ENCODE measurements at regions not wholly inside any gene's neighbourhood (a gene's known extent, or its start where the extent isn't known, plus 50 kb on each side); places are given as distances from the start of the nearest gene placed in this dataset.

DNA sequence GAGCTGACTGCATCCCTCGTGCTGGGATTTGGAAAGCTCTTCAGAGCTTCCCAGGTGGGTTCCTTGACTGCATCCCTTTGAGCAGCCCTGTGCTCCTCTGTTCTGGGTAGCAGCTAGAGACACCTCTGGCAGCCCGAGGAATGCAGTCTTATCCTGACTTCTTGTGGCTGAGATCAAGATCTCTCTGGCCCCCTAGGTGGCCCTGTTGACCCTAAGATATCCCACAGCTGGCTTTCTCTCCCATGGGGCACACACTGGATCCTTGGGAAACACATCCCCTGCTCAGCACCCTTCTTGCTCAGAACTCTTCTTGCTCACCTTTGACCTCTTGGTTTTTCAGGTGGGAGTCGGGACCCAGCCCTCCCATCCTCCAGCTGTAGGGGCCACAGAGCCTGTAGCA, 237.2 kb downstream of the TSN start:
- H3K9me3 Mint-ChIP-seq, result no peaks in the 10 kb centered on the region
- H3K27me3 Mint-ChIP-seq, result peaks cover 5% of the 10 kb centered on the region
- no peaks in the 10 kb centered on the region for H3K36me3 Mint-ChIP-seq (ENCODE audit: low read depth)
- no peak for DNase-seq
- H3K4me1 Mint-ChIP-seq (ENCODE audit: low read depth), result peaks cover 2% of the 10 kb centered on the region
- H3K27ac Mint-ChIP-seq, result no peak overlapping the region
- no peak overlapping the region for H3K4me3 Mint-ChIP-seq

DNA sequence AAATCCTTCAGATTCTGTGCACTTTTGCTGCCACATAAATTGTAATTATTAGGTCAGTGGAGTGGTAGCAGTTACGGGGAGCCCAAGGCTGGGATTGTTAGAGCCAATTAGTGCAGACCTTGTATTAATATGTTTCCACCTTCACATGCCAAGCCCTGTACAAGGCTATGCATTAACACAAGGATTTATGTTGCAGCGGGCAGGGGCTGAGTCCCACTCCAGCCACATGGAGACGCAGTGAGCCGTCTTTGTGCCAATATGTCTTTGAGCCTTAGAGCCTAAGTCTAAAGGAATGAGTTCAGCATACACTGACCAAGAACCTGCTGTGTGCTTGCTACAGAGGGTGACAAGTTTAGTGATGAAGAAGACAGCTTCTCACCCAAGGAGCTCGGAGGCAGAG, 238.2 kb downstream of the TSN start:
- H3K27ac Mint-ChIP-seq, result no peak overlapping the region
- no peak overlapping the region for H3K4me3 Mint-ChIP-seq
- H3K9me3 Mint-ChIP-seq, result no peaks in the 10 kb centered on the region
- H3K27me3 Mint-ChIP-seq, result peaks cover 5% of the 10 kb centered on the region
- H3K4me1 Mint-ChIP-seq (ENCODE audit: low read depth), result peaks cover 2% of the 10 kb centered on the region
- DNase-seq, result no peak
- no peaks in the 10 kb centered on the region for H3K36me3 Mint-ChIP-seq (ENCODE audit: low read depth)

DNA sequence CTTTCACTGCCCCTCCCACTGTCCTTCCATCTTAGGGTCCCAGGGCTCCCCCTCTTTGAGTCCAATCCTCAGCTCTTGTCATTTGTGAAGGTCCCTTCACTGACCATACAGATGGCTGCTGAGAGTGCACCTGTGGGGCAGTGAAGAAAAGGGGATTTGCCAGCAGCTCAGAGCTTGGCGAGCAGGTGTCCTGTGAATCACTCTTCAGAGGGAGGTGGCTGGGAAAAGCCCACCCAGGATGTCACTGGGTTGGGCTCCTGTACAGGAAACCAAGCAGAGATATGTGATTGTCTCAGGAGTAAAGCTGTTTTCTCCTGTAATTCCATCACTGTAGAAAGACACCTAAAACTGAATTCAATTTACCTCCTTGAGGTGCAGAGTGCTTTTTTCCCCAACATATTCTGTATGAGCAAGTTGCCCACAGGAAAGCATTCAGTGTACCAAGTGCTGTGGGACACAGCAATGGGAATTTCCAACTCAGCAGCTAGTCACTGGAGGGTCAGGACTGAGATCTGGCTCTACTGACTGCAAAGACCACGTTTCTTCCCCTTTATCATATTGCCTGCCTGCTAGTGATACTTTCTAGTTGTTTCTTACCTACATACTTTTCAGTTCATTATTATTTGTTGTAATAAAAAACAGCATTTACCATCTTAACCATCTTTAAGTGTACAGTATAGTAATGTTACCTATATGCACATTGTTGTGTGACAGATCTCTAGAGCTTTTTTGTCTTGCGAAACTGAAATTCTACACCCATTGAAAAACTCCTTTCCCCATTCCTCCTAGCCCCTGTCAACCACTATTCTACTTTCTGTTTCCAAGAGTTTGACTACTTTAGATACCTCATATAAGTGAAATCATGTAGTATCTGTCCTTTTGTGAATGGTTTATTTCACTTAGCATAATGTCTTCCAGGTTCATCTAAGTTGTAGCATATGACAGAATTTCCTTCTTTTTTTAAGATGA, 239.1 kb downstream of the TSN start:
- no peak overlapping the region for H3K27ac Mint-ChIP-seq
- DNase-seq, result no peak
- no peak overlapping the region for H3K4me3 Mint-ChIP-seq

DNA sequence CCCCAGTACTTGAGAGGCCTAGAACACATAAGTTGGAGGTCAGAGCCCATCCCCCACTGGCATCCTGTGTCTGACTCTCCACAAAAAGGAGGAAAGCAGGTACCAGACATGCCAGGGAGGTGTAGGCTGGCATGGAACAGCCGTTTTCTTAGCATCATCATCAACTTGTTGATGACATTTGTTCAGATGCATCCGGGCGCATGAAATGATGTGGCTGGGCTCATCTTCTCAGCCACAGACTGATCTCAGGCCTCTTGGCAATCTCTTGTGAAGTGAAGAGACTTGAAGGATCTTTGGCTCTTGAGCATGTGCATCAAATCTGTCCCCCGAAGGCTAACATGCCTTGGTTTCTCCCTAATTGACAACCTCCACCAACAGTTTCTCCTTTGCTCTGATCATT, 243.3 kb downstream of the TSN start:
- no peak overlapping the region for H3K4me3 Mint-ChIP-seq
- no peak overlapping the region for H3K27ac Mint-ChIP-seq
- peaks cover 5% of the 10 kb centered on the region for H3K27me3 Mint-ChIP-seq
- peaks cover 2% of the 10 kb centered on the region for H3K4me1 Mint-ChIP-seq (ENCODE audit: low read depth)
- DNase-seq, result no peak
- no peaks in the 10 kb centered on the region for H3K36me3 Mint-ChIP-seq (ENCODE audit: low read depth)
- H3K9me3 Mint-ChIP-seq, result no peaks in the 10 kb centered on the region

More for the DNA sequence above, 239.1 kb downstream of the TSN start:
- H3K36me3 Mint-ChIP-seq (ENCODE audit: low read depth), result no peaks in the 10 kb centered on the region
- peaks cover 5% of the 10 kb centered on the region for H3K27me3 Mint-ChIP-seq
- peaks cover 2% of the 10 kb centered on the region for H3K4me1 Mint-ChIP-seq (ENCODE audit: low read depth)
- H3K9me3 Mint-ChIP-seq, result no peaks in the 10 kb centered on the region

DNA sequence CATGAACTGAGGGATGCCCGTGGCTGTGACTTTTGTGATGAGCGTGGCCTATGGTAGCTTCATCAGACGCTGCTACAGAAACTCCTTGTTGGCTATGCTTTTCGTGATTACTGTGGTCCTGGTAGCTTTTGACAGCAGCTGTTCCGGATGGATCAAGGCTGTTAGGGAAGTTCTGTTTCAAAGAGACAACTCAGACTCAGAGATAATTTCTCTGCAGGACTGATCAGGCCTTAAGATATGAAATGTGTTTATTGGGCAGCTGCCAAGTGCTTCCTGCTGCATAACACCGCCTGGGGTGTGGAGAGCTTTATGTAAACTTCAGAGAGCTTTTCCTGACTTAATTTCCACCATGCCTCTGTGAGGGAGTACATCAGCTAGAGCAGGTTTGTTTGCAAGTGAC, 243.8 kb downstream of the TSN start:
- DNase-seq, result no peak
- H3K4me3 Mint-ChIP-seq, result no peak overlapping the region
- peaks cover 2% of the 10 kb centered on the region for H3K4me1 Mint-ChIP-seq (ENCODE audit: low read depth)

DNA sequence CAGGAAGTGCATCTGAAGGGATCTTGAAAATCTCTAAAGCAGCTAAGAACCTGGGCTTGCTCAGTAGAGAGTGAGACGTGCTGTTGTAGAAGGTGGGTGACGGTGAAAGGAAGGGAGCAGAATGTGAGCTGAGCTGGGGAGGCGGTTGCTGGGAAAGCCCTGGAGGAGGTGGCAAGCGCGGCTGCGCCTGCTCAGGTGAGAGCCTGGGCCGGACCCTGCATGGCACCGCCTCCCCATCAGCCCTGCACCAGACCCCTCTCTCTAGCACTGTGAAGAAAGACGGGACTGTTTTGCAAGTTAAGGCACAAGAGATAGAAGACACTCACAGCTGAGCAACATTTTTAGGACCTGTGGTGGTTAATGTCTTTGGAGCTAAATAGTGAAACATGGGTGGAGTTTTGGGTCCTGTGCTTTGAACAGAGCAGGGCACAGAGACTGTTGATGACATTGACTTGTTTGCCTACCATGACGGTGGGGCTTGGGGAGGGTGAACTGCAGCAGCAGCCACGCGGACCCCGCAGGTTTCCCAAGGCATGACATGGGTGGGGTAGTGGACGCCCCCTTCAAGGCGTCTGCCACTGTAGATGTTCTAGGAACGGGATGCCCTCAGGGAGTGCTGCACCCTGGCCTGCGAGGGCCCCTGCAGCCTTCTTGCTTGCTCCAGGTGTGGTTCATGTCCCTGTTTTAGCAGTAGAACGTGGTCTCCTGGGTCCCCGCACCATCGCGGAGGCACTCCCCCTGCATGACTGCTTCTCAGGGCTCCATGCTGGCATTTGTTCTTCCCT, 245.3 kb downstream of the TSN start:
- no peaks in the 10 kb centered on the region for H3K36me3 Mint-ChIP-seq (ENCODE audit: low read depth)
- no peaks in the 10 kb centered on the region for H3K4me1 Mint-ChIP-seq (ENCODE audit: low read depth)
- no peak overlapping the region for H3K4me3 Mint-ChIP-seq
- no peak overlapping the region for H3K27ac Mint-ChIP-seq
- DNase-seq, result no peak
- no peaks in the 10 kb centered on the region for H3K9me3 Mint-ChIP-seq
- peaks cover under 1% of the 10 kb centered on the region for H3K27me3 Mint-ChIP-seq

More for the DNA sequence above, 243.8 kb downstream of the TSN start:
- Mint-ChIP-seq H3K9me3 (no peaks in the 10 kb centered on the region), H3K27ac (no peak overlapping the region), H3K36me3 (ENCODE audit: low read depth) (no peaks in the 10 kb centered on the region), H3K27me3 (peaks cover 5% of the 10 kb centered on the region)

DNA sequence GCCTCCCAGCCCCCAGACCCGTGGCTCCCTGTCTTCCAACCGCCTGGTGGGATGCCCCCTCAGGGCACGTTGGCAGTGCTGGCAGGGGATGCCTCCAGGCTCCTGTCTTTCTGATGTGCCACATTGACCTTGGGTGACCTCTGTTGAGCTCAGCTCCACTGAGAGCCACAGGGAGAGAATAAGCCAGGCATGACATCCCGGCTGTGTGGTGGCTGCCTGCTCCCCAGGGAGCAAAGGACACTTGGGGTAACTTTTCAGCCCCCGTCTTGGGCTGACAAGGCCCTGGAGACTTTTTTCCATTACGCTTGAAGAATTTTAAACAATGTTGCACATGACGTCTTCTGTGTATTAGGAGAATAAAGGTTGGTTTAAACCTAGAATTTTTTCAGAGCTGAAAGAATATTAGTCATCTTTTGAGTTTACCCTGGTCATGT, 246.0 kb downstream of the TSN start:
- no peak for DNase-seq
- H3K27me3 Mint-ChIP-seq, result no peaks in the 10 kb centered on the region
- no peak overlapping the region for H3K4me3 Mint-ChIP-seq

DNA sequence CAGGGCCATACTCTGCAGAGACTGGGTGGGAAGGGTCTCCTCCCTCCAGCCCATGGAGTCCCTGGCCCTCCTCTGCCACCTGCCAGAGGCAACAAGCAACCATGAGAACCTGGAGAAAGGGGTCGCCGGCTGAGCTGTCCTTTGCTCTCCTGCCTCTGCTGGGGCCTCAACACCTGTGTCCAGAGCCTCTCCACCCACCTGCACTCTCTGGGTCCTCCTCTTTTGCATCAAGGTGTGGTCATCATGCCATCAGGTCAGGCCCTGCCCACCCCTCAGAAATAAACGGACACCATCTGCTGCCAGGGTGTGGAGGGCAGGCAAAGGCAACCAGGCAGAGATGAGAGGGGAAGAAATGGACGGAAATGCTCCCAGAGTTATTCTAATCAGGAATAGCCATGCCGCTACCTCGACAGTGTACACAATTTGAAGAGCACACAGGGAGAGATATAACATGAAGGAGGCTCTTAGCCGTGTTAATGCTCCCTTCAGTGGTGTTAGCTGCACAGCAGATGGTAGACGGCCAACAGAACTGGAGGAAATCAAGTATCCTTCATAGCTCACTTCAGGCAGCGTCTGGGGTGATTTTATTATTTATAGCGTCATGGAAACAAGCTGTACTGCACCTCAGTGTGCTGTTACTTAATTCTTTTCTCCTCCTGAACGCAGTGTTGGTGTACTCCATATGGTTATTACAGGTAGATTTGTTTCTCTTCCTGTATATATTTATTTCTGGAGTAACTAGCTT, 247.9 kb downstream of the TSN start:
- no peak for DNase-seq
- H3K36me3 Mint-ChIP-seq (ENCODE audit: low read depth), result no peaks in the 10 kb centered on the region
- no peak overlapping the region for H3K27ac Mint-ChIP-seq
- no peak overlapping the region for H3K4me3 Mint-ChIP-seq
- H3K27me3 Mint-ChIP-seq, result no peaks in the 10 kb centered on the region
- H3K4me1 Mint-ChIP-seq (ENCODE audit: low read depth), result no peaks in the 10 kb centered on the region
- no peaks in the 10 kb centered on the region for H3K9me3 Mint-ChIP-seq

More for the DNA sequence above, 246.0 kb downstream of the TSN start:
- H3K27ac Mint-ChIP-seq, result no peak overlapping the region
- no peaks in the 10 kb centered on the region for H3K36me3 Mint-ChIP-seq (ENCODE audit: low read depth)
- H3K9me3 Mint-ChIP-seq, result no peaks in the 10 kb centered on the region
- no peaks in the 10 kb centered on the region for H3K4me1 Mint-ChIP-seq (ENCODE audit: low read depth)

DNA sequence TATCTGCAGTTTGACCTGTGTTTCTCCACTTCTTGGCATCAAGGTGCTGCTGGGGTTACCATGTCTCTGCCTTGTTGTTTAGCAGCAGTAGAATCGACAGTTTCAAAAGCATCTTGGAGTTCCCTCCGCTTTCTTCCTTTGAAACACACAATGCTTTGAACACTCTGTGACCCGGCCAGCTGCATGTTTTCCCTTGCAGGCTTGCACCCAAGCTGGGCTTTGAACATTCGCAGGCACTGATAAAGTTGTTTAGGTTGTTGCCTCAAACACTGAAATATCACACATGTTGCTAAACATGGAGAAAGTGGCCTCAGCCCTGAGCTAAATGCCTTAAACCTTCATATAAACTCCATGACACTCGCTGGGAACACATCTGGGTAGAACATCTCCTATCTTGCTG, 251.7 kb downstream of the TSN start:
- no peak for DNase-seq
- H3K4me3 Mint-ChIP-seq, result no peak overlapping the region

DNA sequence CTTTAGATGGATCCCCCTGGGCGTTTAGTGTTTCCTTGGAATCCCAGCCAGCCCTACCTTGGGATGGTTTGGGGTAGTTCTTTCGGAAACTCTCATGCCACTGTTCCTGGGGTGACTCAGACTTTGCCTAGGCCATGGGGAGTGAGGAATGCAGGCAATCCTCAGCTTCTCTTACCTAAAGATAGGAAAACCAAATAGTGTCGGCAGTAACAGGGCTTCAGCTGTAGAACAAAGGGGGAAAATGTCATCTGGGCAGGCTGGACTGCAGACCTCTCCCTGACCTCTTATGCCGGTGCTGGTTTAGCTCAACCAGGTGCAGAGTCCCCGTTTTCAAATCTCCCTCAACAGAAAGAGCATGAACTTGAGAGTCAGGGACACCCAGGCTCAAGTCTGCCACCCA, 252.1 kb downstream of the TSN start:
- Mint-ChIP-seq H3K4me1 (ENCODE audit: low read depth) (no peaks in the 10 kb centered on the region), H3K9me3 (no peaks in the 10 kb centered on the region), H3K27ac (no peak overlapping the region), H3K4me3 (no peak overlapping the region), H3K36me3 (ENCODE audit: low read depth) (no peaks in the 10 kb centered on the region), H3K27me3 (no peaks in the 10 kb centered on the region)
- no peak for DNase-seq

More for the DNA sequence above, 251.7 kb downstream of the TSN start:
- H3K9me3 Mint-ChIP-seq, result no peaks in the 10 kb centered on the region
- no peaks in the 10 kb centered on the region for H3K4me1 Mint-ChIP-seq (ENCODE audit: low read depth)
- H3K27me3 Mint-ChIP-seq, result no peaks in the 10 kb centered on the region
- no peak overlapping the region for H3K27ac Mint-ChIP-seq
- H3K36me3 Mint-ChIP-seq (ENCODE audit: low read depth), result no peaks in the 10 kb centered on the region

DNA sequence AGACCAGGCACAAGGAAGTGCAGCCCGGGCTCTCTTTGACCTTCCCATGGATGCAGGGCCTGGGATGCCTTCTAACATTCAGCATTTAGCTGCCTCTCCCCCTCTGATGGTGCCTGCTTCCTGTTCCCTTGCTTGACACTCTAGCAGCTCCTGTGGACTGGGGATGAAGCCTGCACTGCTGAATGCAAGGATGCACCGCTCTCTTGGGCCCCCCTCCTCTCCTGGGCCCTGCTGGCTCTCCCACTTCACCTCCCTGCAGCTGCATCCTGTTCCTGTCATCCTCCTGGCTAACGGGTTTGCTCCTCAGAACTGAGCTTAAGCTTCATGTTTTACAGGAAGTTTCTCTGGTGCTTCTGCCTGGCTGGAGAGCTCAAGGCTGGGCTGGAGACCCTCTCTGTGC, 254.1 kb downstream of the TSN start:
- H3K4me3 Mint-ChIP-seq, result no peak overlapping the region
- no peaks in the 10 kb centered on the region for H3K36me3 Mint-ChIP-seq (ENCODE audit: low read depth)
- no peaks in the 10 kb centered on the region for H3K9me3 Mint-ChIP-seq
- no peaks in the 10 kb centered on the region for H3K4me1 Mint-ChIP-seq (ENCODE audit: low read depth)
- no peak overlapping the region for H3K27ac Mint-ChIP-seq
- DNase-seq, result no peak
- H3K27me3 Mint-ChIP-seq, result no peaks in the 10 kb centered on the region

DNA sequence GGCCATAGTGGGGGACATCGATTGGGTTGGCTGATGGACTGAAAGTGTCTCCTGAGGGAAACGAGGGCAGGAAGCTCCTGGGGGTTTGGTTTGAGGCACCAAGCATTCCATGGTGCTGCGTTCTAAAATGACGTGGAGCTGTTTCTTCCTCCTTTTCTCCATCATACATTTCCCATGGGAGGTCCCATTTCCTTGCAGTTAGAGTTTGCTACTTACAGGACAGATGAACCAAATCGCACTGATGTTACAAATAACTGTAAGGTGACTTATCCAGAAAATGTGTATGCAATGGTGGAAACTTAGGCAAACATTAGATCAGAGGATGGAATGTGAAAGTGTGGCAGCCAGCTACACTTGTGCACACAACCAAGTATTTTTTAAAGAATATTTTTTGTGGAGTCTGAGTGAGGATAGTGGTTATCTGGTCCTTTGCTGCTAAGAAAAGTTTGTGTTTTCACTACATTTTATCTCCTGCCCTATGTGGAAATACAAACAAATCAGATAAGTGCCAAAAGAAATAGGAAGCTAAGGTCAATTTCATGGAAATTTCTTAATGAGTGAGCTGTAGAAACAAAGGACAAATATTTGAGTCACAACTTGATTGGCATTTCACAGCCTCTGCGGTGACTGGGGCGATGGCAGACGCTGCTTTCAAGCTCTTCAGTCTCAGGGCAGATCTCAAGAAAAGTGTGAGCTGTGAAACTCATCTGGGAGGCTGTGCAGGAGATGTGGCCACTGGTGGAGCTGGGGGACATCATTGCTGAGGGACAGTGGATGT, 256.2 kb downstream of the TSN start:
- Mint-ChIP-seq H3K9me3 (no peaks in the 10 kb centered on the region), H3K27me3 (no peaks in the 10 kb centered on the region), H3K36me3 (ENCODE audit: low read depth) (no peaks in the 10 kb centered on the region), H3K27ac (no peak overlapping the region), H3K4me3 (no peak overlapping the region), H3K4me1 (ENCODE audit: low read depth) (no peaks in the 10 kb centered on the region)
- DNase-seq, result no peak

DNA sequence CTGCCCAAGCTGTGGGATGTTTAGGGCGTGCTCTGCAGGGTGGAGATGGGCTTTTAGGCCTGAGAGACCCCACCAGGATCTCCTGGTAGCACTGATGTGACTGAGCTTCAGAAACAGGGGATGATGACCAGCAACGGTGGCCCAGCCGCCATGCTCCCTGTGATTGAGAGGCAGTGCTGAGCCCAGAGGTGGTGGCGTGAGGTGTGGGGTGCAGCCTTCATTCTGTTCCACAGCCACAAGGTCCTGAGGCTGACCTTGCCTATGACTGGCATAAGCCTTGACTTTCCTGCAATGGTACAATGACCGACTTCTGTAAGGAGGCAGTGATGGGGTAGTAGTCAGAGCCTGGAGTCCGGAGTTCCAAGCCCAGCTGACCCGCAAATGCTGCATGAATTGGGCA, 263.3 kb downstream of the TSN start:
- H3K27ac Mint-ChIP-seq, result no peak overlapping the region
- DNase-seq, result no peak
- no peaks in the 10 kb centered on the region for H3K9me3 Mint-ChIP-seq
- H3K4me1 Mint-ChIP-seq (ENCODE audit: low read depth), result no peaks in the 10 kb centered on the region
- H3K36me3 Mint-ChIP-seq (ENCODE audit: low read depth), result no peaks in the 10 kb centered on the region
- peaks cover 13% of the 10 kb centered on the region for H3K27me3 Mint-ChIP-seq
- no peak overlapping the region for H3K4me3 Mint-ChIP-seq

DNA sequence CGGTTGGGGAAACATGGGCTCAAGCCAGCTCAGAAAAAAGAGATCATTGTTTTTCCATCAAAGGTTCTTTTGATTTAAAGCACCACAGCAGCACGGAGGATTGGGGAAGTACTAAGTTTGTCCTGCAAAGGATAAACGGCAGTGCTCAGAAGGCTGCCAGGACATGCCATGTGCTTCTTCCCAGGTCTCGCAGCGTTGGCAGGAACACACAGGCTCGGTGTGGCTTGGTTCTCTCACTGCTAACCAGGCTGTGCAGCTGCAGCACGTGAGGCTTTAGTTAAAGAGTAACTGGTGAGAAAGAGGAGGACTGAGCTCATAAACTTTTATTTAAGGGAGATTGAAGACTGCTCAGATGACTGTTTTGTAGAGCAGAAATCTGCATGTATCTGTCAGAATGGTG, 264.3 kb downstream of the TSN start:
- no peaks in the 10 kb centered on the region for H3K36me3 Mint-ChIP-seq (ENCODE audit: low read depth)
- no peak overlapping the region for H3K4me3 Mint-ChIP-seq
- H3K27ac Mint-ChIP-seq, result no peak overlapping the region
- no peaks in the 10 kb centered on the region for H3K4me1 Mint-ChIP-seq (ENCODE audit: low read depth)
- no peaks in the 10 kb centered on the region for H3K9me3 Mint-ChIP-seq
- H3K27me3 Mint-ChIP-seq, result peaks cover 13% of the 10 kb centered on the region
- DNase-seq, result no peak
